ENCODE measurements at regions not wholly inside any gene's neighbourhood (a gene's known extent, or its start where the extent isn't known, plus 50 kb on each side); places are given as distances from the start of the nearest gene placed in this dataset.
"Not testable (repeated sequence)": the region's sequence is repeated elsewhere in the genome, so short reads cannot be mapped to it uniquely, and the experiment has no call there.

DNA sequence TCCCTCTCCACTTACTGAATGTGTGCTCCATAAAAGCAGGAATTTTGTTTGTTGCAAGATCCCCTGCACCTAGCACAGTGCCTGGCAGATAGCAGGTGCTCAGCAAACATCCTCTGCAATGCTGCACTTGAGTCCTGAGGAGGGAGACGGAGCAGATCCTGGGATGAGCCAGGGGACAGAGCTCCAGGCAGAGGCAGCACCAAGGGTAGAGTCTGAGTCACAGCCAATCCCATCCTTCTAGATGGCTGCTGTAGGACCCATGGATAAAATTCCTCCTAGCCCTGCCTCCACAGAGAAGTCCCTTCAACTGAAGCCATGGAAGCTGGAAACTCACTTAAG lies 59.3 kb upstream of the SULF2 start:
- not testable (repeated sequence) for H3K4me1 ChIP-seq (ENCODE audit: insufficient read depth, low read length); H3K9me3 ChIP-seq (ENCODE audit: low read depth, low read length); H3K4me3 ChIP-seq (ENCODE audit: low read length); H3K27me3 ChIP-seq (ENCODE audit: insufficient read depth, low read length)

DNA sequence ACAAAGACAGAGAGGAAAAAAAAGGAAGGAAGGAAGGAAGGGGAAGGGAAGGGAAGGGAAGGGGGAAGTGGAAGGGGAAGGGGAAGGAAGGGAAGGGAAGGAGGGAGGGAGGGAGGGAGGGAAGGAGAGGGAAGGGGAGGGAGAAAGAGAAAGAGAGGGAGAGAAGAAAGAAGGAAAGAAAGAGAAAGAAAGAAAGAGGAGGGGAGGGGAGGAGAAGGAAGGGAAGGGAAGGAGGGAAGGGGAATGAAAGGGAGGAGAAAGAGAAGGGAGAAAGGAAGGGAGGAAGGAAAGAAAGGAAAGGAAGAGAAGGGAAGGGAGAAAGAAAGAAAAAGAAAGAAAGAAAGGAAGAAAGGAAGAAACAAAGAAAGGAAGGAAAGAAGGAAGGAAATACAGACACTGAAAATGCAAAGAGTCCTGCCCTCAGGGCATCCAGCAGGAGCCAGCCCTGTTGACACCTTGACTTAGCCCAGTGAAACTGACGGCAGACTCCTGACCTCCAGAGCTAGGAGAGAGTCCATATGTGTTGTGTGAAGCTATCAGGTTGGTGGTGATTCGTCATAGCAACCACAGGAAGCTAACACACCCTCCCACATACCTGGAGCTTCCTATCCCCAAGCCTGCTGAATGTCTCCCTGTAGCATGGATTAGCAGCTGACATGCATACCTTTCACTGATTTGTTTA lies 58.7 kb upstream of the SULF2 start:
- no peaks in the 10 kb centered on the region for H3K4me1 ChIP-seq (ENCODE audit: insufficient read depth, low read length)
- no peak overlapping the region for H3K4me3 ChIP-seq (ENCODE audit: low read length)
- no peaks in the 10 kb centered on the region for H3K27me3 ChIP-seq (ENCODE audit: insufficient read depth, low read length)
- H3K9me3 ChIP-seq (ENCODE audit: low read depth, low read length): no peaks in the 10 kb centered on the region

DNA sequence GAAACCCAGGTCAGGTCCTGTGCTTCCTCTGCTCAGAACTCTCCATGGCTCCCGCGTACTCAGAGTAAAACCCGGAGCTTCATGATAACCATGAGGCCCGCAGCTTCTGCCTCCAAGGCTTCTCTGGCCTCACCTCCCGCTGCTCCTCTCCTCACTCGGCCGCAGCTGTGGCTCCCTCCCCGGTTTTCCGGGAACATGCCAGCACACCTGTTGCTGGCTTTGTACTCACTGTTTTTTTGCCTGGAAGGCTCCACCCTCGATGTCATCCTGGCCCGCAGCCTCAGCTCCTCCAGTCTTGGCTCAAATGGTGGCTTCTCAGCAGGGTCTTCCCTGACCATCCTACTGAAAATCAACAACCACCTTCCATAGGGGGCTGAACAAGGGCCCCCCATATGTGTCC lies 57.7 kb upstream of the SULF2 start:
- not testable (repeated sequence) for H3K4me3 ChIP-seq (ENCODE audit: low read length); H3K4me1 ChIP-seq (ENCODE audit: insufficient read depth, low read length); H3K9me3 ChIP-seq (ENCODE audit: low read depth, low read length); H3K27me3 ChIP-seq (ENCODE audit: insufficient read depth, low read length)

DNA sequence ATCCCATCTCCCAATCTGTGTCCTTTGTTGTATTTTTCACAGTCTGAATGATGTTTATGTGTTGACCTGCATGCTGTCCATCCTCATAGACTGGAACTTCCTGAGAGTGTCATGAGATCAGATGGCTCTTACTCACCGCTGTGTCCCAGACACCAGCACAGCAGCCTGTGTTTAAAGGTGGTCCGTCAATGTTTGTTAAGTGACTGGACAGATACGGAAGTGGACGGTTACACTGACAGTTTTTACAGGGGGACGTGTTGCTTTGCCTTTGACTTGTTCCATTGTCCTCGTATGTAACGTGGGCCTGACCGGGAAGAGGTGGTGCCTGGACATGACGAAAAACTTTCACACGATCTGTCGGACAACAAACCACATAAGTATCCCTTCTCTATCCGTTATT lies 56.7 kb upstream of the SULF2 start:
- H3K27me3 ChIP-seq (ENCODE audit: insufficient read depth, low read length); H3K4me1 ChIP-seq (ENCODE audit: insufficient read depth, low read length); H3K9me3 ChIP-seq (ENCODE audit: low read depth, low read length); H3K4me3 ChIP-seq (ENCODE audit: low read length): not testable (repeated sequence)

DNA sequence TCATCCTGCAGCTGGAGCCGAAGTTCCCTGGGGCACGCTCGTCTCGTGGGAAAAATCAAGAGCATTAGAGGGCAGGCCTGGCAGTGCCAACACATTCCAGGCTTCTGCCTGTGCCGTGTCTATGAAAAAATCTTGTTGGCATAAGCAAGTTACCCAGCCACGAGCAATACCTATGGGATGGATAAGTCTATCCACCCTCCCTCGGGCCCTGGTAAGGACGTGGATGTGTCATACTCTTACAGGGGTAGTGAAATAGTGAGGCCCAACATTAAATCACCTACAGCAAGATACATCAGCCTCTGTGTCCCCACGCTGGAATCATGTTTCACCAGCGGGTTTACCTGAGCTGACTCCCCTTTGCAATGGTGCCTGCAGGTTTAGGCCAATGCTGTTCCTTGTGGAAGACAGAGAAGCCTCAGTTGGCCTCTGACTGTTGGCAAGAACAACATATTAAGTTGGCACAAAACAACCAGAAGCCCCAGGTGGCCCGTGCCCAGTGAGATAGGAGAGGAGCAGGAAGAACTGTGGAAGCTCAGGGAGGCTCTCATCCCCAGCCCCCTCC lies 51.1 kb upstream of the SULF2 start:
- H3K4me1 ChIP-seq (ENCODE audit: insufficient read depth, low read length); H3K4me3 ChIP-seq (ENCODE audit: low read length); H3K27me3 ChIP-seq (ENCODE audit: insufficient read depth, low read length); H3K9me3 ChIP-seq (ENCODE audit: low read depth, low read length): not testable (repeated sequence)
